ENCODE measurements at regions not wholly inside any gene's neighbourhood (a gene's known extent, or its start where the extent isn't known, plus 50 kb on each side); places are given as distances from the start of the nearest gene placed in this dataset.
"Not testable (repeated sequence)": the region's sequence is repeated elsewhere in the genome, so short reads cannot be mapped to it uniquely, and the experiment has no call there.

- intact Hi-C loops (cut with micrococcal nuclease), result no loop called here
- ChIA-PET CTCF (interaction anchor here (0.7 kb wide), 1 partner anchor 317 kb away, joined by 3 read pairs; no protein-coding TSS in a partner anchor), POLR2A (no interaction called here)
- ATAC-seq (ENCODE audit: low read depth) (no peak), DNase-seq (no peak)
- Mint-ChIP-seq H3K36me3 (ENCODE audit: low read depth) (no peaks in the 10 kb centered on the region), H3K9me3 (no peaks in the 10 kb centered on the region), H3K27me3 (no peaks in the 10 kb centered on the region), H3K4me1 (peaks cover 10% of the 10 kb centered on the region), H3K27ac (no peak overlapping the region), H3K4me3 (no peak overlapping the region)
- TF ChIP-seq CTCF (IDR thresholded peaks at IDR 0.05), result no peak
Observed at GRCh38 chr6:139448998-139449610, 74.7 kb upstream of the CITED2 start.

GRCh38 chr6:139448051-139448649, 73.7 kb upstream of the CITED2 start:
- Mint-ChIP-seq H3K36me3 (ENCODE audit: low read depth) (no peaks in the 10 kb centered on the region), H3K27me3 (no peaks in the 10 kb centered on the region), H3K27ac (no peak overlapping the region), H3K4me3 (no peak overlapping the region), H3K4me1 (peaks cover 10% of the 10 kb centered on the region), H3K9me3 (no peaks in the 10 kb centered on the region)
- intact Hi-C loops (cut with micrococcal nuclease), result no loop called here
- DNase-seq (no peak), ATAC-seq (ENCODE audit: low read depth) (no peak)
- ChIA-PET CTCF (no interaction called here), POLR2A (no interaction called here)
- no peak for TF ChIP-seq CTCF (IDR thresholded peaks at IDR 0.05)

GRCh38 chr6:139447656-139447975, 73.2 kb upstream of the CITED2 start:
- no peak for ATAC-seq (ENCODE audit: low read depth)
- no peaks in the 10 kb centered on the region for H3K36me3 Mint-ChIP-seq (ENCODE audit: low read depth)
- no peak for TF ChIP-seq CTCF (IDR thresholded peaks at IDR 0.05)
- CTCF ChIA-PET, result no interaction called here
- H3K4me1 Mint-ChIP-seq, result peaks cover 10% of the 10 kb centered on the region
- intact Hi-C loops (cut with micrococcal nuclease), result no loop called here
- no peak overlapping the region for H3K4me3 Mint-ChIP-seq
- no peak overlapping the region for H3K27ac Mint-ChIP-seq
- no peaks in the 10 kb centered on the region for H3K9me3 Mint-ChIP-seq
- DNase-seq, result no peak
- no peaks in the 10 kb centered on the region for H3K27me3 Mint-ChIP-seq
- POLR2A ChIA-PET, result no interaction called here

GRCh38 chr6:139446768-139447655, 72.6 kb upstream of the CITED2 start:
- CTCF ChIA-PET, result no interaction called here
- no peaks in the 10 kb centered on the region for H3K27me3 Mint-ChIP-seq
- no peak overlapping the region for H3K4me3 Mint-ChIP-seq
- DNase-seq (no peak), ATAC-seq (ENCODE audit: low read depth) (no peak)
- POLR2A ChIA-PET, result no interaction called here
- no peak for TF ChIP-seq CTCF (IDR thresholded peaks at IDR 0.05)
- no peaks in the 10 kb centered on the region for H3K36me3 Mint-ChIP-seq (ENCODE audit: low read depth)
- no peaks in the 10 kb centered on the region for H3K9me3 Mint-ChIP-seq
- intact Hi-C loops (cut with micrococcal nuclease), result no loop called here
- H3K4me1 Mint-ChIP-seq, result peaks cover 10% of the 10 kb centered on the region
- H3K27ac Mint-ChIP-seq, result no peak overlapping the region

- Mint-ChIP-seq H3K36me3 (ENCODE audit: low read depth) (no peaks in the 10 kb centered on the region), H3K4me3 (no peak overlapping the region), H3K9me3 (no peaks in the 10 kb centered on the region), H3K27ac (no peak overlapping the region), H3K4me1 (peaks cover 10% of the 10 kb centered on the region), H3K27me3 (no peaks in the 10 kb centered on the region)
- CTCF ChIA-PET, result interaction anchor here (0.6 kb wide), 1 partner anchor 10 kb away, joined by 3 read pairs; no protein-coding TSS in a partner anchor
- POLR2A ChIA-PET, result no interaction called here
- ATAC-seq (ENCODE audit: low read depth), result no peak
- intact Hi-C loops (cut with micrococcal nuclease), result no loop called here
- DNase-seq, result no peak
- TF ChIP-seq CTCF (IDR thresholded peaks at IDR 0.05), result no peak
Observed at GRCh38 chr6:139446138-139446715, 71.8 kb upstream of the CITED2 start.

GRCh38 chr6:139444273-139444787, 69.9 kb upstream of the CITED2 start:
- H3K4me1 Mint-ChIP-seq, result peaks cover 10% of the 10 kb centered on the region
- intact Hi-C loops (cut with micrococcal nuclease); H3K9me3 Mint-ChIP-seq; POLR2A ChIA-PET; H3K27ac Mint-ChIP-seq; ATAC-seq (ENCODE audit: low read depth); CTCF ChIA-PET; H3K27me3 Mint-ChIP-seq; H3K4me3 Mint-ChIP-seq; H3K36me3 Mint-ChIP-seq (ENCODE audit: low read depth); DNase-seq: not testable (repeated sequence)
